NCI-H524 (cell line): ENCODE measurements at regions not wholly inside any gene's neighbourhood (a gene's known extent, or its start where the extent isn't known, plus 50 kb on each side); places are given as distances from the start of the nearest gene placed in this dataset.
"Not testable (repeated sequence)": the region's sequence is repeated elsewhere in the genome, so short reads cannot be mapped to it uniquely, and the experiment has no call there.

Source experiments
- DNase-seq, 2 experiments: peaks; one replicate each; lab custom pipeline; 2025; lab: John Stamatoyannopoulos, UW

DNA sequence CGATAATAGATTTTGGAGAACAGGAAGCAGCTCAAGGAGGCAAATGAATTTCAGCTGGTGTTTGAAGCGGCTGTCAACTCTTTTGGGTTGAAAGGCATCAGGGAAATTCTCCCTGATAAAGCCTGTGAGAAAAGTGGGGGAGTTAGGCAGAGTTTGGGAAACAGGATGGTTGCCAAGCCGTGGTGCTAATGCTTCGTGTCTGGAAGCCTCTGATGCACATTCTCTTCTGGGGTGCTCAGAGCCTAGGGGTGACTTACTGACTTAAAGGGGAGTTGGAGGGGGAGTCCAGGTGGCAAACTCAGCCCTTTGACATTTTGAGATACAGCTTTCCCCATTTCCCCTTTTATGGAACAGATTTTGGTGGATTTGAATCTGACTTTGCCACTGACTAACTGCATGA lies 202.5 kb upstream of the CLINT1 start:
- no peak for DNase-seq

GRCh38 chr5:158060212-158060611 lies 201.3 kb upstream of the CLINT1 start:
- no peak for DNase-seq

GRCh38 chr5:158058208-158059120 lies 199.5 kb upstream of the CLINT1 start:
- peak; percentile 53 to 82 for DNase-seq

GRCh38 chr5:158056130-158056825 lies 197.3 kb upstream of the CLINT1 start:
- no peak for DNase-seq

DNA sequence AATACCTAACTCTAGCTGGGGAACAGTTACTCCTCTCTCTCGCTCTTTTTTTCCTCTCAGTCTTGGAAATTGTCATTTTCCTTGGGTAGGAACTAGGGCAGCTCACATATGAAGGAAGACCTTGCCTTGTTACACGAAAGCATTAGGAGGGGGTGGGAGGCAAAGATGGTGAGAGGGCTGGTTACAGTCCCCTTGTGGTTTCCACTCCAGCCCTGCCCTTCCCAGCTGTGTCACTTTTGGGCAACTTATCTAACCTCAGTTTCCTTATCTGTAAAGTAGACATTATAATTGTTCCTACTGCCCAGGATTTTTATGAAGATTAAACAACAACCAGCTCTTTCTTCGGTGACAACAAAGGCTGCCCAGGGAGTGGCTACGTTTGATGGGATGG lies 196.2 kb upstream of the CLINT1 start:
- no peak for DNase-seq

DNA sequence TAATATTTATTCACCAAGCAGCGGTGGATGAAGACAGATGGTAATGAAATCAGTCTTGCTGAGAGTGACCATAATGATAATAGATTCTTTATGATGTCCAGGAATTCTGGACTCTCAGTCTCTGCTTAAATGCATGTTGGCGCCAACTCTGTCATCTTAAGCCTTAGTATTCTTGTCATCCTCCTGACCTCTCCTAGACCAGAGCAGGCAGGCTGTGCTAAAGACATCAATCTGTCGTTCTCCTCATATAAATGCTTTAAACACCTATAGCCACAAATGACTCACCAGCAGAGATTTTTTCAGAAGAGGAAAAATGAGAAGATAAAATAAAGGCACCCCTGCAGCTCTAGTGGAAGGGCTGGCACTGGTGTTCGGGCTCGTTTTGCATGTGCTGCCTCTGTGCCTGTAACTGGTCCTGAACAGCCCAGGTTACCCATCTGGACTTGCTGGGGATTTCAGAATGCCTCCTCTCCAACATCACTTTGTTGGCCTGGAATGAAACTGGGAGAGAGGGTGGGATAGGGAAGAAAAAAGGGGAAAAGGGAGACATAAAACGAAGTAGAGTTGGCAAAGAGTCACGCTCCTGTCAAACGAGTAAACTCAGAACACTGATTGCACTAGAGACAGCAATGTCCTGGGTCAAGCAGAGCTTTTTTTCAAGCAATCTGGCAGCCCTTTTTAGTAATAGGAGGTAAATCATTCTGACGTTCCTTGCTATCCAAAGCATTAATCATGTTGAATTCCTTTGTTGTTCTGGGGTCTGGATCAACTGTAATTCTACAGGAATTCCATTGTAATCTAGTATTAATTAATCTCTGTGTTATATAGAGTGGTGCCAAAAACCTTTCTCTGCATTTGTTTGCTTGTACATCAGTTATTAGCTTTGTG lies 195.5 kb upstream of the CLINT1 start:
- DNase-seq, result no peak

DNA sequence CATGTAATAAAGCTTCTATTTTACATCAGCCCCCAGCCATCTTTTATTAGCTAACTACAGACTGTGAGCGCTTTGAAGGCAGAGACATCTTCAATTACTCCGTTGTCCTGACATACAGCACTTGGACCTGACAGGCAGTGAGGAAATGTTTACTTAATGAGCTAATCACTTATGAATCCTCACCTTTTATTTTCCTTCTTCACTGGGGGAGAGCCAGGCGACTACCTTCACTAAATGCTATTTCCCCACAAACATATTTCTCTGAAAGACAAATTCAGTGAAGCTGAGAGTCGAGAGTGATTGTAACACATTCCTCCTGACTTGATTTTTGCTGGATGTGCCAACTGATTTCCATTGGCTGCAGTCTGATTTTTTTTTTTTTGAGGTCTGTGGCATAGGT lies 192.1 kb upstream of the CLINT1 start:
- no peak for DNase-seq

- no peak for DNase-seq
Observed at GRCh38 chr5:158050421-158050820, 191.5 kb upstream of the CLINT1 start.

DNA sequence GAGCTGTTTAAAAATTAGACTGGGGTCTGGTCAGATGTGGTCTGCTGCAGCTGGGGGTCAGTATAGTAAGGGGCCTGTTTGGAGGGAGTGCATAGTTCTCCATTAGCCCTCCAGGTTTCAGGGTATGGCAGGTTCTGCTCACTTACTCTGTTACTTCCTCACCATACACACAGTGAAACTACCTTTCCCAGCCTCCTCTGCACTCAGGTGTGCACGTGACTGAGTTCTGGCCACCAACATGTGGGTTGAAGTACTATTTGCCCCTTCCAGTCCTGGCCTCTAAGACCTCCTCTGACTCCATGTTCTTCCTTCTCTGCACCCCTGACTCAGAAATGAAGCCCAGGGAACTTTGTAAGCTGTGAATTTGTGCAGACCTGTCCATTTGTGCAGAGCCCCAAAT lies 190.5 kb upstream of the CLINT1 start:
- DNase-seq, result no peak

DNA sequence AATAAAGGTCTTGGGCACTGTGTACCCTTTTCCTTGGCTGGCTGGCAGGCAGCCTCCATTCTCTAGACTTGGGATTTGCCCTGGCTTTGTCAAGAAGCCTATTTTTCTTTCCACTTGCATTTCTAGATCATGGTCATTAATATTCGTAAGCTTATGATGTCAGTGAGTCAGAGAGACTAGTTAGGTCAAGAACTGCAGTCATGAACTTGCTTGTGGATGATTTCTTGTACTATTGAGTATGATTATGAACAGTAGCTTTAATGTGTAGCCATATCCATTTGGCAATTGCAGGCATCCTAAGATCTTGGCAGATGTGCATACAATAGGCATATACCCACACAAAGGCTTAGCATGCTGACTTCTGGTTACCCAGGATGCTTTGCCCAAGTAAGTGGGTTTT lies 186.8 kb upstream of the CLINT1 start:
- DNase-seq, result no peak

DNA sequence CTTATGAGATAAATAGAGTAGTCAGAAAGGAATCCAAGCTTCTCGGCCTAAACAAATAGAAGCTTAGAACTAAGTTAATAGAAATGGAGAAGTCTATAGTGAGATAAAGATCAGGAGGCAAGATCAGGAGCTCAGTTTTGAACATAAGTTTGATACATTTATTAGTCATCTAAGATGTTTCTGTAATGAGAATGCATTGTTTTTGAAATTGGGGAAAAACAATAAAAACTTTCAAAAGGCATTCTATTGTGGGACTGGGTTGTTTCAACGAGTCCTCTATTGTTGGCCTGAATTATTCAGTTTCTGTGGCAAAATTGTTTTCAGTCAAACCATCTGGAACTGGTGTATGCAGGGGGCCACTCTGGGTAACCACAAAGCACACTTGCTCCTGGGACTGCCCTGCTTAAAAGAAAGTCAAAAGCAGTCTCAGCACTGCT lies 181.0 kb upstream of the CLINT1 start:
- no peak for DNase-seq

DNA sequence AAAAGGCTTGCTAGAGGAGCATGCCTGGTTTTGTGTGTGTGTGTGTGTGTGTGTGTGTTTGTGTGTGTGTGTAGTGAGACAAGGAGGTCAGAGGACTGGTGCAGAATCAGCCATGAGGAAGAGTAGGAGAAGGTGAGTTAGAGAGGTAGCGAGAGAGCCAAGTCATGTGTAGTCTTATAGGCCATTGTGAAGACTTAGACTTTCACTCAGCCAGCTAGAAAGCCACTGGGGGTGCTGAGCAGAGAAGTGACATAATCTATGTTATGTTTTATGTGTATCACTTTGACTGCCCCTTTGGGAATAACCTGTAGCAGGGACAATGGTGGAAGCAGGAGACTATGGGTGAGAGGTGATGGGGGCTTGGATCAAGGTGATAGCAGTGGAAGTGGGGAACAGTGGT lies 180.5 kb upstream of the CLINT1 start:
- no peak for DNase-seq

DNA sequence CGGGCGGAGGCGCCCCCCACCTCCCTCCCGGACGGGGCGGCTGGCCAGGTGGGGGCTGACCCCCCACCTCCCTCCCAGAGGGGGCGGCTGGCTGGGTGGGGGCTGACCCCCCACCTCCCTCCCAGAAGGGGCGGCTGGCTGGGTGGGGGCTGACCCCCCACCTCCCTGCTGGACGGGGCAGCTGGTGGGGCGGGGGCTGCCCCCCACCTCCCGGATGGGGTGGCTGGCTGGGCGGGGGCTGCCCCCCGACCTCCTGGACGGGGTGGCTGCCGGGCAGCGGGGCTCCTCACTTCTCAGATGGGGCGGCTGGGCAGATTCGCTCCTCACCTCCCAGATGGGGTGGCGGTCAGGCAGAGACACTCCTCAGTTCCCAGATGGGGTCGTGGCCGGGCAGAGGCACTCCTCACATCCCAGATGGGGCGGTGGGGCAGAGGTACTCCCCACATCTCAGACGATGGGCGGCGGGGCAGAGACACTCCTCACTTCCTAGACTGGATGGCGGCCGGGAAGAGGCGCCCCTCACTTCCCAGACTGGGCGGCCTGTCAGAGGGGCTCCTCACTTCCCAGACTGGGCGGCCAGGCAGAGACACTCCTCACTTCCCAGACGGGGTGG lies 178.1 kb upstream of the CLINT1 start:
- DNase-seq, result not testable (repeated sequence)

- DNase-seq, result not testable (repeated sequence)
Observed at GRCh38 chr5:158034586-158034985, 175.6 kb upstream of the CLINT1 start.

GRCh38 chr5:158033724-158034123 lies 174.8 kb upstream of the CLINT1 start:
- DNase-seq, result no peak

DNA sequence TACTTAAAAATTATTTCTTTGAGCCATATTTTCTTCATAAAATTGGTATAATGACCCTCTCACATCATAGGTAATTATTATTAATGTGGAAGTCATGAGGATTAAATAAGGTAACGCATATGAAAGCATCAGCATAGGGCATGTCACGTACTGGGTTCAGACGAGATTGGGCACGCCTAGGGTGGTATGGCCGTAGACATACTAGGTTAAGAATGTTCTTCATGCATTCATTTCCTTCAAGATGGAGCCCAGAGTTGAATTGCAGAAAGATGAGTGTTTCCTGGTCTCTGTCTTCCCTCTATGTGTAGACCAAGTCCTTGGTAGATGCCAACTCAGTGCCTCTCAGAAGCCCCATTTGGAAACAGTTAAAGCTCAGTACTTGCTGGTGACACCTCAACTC lies 174.1 kb upstream of the CLINT1 start:
- no peak for DNase-seq

GRCh38 chr5:158032246-158032645 lies 173.3 kb upstream of the CLINT1 start:
- no peak for DNase-seq

- DNase-seq, result no peak
Observed at GRCh38 chr5:158027806-158028775, 169.1 kb upstream of the CLINT1 start.

- no peak for DNase-seq
Observed at GRCh38 chr5:158026304-158027031, 167.5 kb upstream of the CLINT1 start.

GRCh38 chr5:158023266-158023665 lies 164.3 kb upstream of the CLINT1 start:
- DNase-seq, result no peak
